ENCODE measurements at regions not wholly inside any gene's neighbourhood (a gene's known extent, or its start where the extent isn't known, plus 50 kb on each side); places are given as distances from the start of the nearest gene placed in this dataset.

DNA sequence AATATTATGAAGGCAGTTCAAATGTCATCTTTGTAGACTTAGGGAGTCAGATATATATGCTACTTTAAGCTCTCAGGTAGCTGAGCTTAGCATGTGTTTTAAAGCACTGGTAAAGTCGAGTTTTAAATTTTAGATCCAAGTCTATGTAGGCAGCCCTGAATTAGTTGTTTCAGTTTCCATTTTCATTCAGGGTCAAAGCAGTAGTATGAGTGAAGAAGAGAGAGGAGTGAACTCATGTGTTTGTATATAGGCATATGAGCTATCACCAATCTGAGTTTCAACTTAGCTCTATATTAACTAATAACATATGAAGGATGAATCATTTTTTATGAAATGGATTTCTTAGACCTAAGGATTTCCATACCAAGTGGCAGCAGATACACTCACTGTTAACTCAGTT is 1353.4 kb downstream of the FSTL5 start:
- TF ChIP-seq, protein P1, sequence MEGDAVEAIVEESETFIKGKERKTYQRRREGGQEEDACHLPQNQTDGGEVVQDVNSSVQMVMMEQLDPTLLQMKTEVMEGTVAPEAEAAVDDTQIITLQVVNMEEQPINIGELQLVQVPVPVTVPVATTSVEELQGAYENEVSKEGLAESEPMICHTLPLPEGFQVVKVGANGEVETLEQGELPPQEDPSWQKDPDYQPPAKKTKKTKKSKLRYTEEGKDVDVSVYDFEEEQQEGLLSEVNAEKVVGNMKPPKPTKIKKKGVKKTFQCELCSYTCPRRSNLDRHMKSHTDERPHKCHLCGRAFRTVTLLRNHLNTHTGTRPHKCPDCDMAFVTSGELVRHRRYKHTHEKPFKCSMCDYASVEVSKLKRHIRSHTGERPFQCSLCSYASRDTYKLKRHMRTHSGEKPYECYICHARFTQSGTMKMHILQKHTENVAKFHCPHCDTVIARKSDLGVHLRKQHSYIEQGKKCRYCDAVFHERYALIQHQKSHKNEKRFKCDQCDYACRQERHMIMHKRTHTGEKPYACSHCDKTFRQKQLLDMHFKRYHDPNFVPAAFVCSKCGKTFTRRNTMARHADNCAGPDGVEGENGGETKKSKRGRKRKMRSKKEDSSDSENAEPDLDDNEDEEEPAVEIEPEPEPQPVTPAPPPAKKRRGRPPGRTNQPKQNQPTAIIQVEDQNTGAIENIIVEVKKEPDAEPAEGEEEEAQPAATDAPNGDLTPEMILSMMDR (IDR thresholded peaks at IDR 0.05), result no peak
- TF ChIP-seq ZFX (IDR thresholded peaks at IDR 0.05; ENCODE audit: borderline replicate concordance), result no peak

All from 22Rv1 (cell line).